ENCODE measurements at regions not wholly inside any gene's neighbourhood (a gene's known extent, or its start where the extent isn't known, plus 50 kb on each side); places are given as distances from the start of the nearest gene placed in this dataset.

DNA sequence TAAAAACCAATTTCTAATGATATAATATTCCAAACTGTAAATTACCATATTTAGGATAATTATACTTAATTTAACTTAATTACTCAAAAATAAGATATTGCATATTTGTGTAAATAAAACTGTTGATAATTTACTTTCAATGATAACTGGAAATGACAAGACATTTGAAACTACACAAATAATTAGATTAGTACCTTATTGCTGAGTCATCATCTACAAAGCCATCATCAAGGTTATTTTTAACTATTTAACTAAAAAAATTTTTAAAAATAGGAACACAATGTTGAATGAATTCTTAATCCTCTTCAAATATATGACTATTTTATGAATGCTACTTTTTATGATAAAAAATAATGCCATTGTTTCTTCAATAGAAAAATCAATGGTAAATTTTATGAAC lies 364.3 kb downstream of the SLITRK6 start:
- TF ChIP-seq, protein P1, sequence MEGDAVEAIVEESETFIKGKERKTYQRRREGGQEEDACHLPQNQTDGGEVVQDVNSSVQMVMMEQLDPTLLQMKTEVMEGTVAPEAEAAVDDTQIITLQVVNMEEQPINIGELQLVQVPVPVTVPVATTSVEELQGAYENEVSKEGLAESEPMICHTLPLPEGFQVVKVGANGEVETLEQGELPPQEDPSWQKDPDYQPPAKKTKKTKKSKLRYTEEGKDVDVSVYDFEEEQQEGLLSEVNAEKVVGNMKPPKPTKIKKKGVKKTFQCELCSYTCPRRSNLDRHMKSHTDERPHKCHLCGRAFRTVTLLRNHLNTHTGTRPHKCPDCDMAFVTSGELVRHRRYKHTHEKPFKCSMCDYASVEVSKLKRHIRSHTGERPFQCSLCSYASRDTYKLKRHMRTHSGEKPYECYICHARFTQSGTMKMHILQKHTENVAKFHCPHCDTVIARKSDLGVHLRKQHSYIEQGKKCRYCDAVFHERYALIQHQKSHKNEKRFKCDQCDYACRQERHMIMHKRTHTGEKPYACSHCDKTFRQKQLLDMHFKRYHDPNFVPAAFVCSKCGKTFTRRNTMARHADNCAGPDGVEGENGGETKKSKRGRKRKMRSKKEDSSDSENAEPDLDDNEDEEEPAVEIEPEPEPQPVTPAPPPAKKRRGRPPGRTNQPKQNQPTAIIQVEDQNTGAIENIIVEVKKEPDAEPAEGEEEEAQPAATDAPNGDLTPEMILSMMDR (conservative IDR thresholded peaks at IDR 0.05; ENCODE audit: low read depth, low read length), result no peak
- no peak for TF ChIP-seq EZH2 (IDR thresholded peaks at IDR 0.05; ENCODE audit: borderline replicate concordance, low read depth, low read length, poor library complexity, severe bottlenecking)
